ENCODE measurements at regions not wholly inside any gene's neighbourhood (a gene's known extent, or its start where the extent isn't known, plus 50 kb on each side); places are given as distances from the start of the nearest gene placed in this dataset.

DNA sequence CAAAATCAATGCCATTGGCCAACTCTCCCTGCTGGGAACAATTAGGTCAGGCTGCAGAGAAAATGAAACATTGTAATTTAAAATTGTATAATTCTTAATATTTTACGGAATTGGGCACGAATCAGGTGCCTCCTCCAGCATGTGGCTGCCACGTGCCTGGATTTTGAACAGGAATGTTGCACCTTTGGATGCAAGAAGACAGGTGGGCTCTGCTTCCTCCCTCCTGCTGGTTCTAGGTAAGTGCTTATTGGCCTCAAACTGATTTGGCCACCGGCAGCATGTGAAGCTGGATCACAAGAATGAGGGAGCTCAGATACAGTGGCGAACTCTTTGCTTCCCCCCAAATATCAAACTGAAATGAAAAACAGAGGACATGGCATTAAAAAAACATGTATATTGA, 1559.9 kb upstream of the FLRT2 start:
- TF ChIP-seq, protein P1, sequence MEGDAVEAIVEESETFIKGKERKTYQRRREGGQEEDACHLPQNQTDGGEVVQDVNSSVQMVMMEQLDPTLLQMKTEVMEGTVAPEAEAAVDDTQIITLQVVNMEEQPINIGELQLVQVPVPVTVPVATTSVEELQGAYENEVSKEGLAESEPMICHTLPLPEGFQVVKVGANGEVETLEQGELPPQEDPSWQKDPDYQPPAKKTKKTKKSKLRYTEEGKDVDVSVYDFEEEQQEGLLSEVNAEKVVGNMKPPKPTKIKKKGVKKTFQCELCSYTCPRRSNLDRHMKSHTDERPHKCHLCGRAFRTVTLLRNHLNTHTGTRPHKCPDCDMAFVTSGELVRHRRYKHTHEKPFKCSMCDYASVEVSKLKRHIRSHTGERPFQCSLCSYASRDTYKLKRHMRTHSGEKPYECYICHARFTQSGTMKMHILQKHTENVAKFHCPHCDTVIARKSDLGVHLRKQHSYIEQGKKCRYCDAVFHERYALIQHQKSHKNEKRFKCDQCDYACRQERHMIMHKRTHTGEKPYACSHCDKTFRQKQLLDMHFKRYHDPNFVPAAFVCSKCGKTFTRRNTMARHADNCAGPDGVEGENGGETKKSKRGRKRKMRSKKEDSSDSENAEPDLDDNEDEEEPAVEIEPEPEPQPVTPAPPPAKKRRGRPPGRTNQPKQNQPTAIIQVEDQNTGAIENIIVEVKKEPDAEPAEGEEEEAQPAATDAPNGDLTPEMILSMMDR (IDR thresholded peaks at IDR 0.05) = no peak
- no peak for TF ChIP-seq REST (IDR thresholded peaks at IDR 0.05; ENCODE audit: insufficient read depth in 1 of 2, low read depth in 2 of 2, low read length in 1 of 2)
- no peak for TF ChIP-seq TCF7L2 (IDR thresholded peaks at IDR 0.05; ENCODE audit: low read depth, low read length)
